ENCODE measurements at regions not wholly inside any gene's neighbourhood (a gene's known extent, or its start where the extent isn't known, plus 50 kb on each side); places are given as distances from the start of the nearest gene placed in this dataset.

GRCh38 chr22:47392729-47393128 lies 630.3 kb downstream of the TBC1D22A start:
- no peak for DNase-seq (ENCODE audit: low read depth, low spot score)
- no peak overlapping the region for H3K4me3 ChIP-seq (ENCODE audit: low read length)

- no peak for DNase-seq (ENCODE audit: low read depth, low spot score)
- H3K4me3 ChIP-seq (ENCODE audit: low read length) = no peak overlapping the region
These were observed 629.6 kb downstream of the TBC1D22A start for GRCh38 chr22:47392054-47392347.

GRCh38 chr22:47391169-47392053 lies 629.0 kb downstream of the TBC1D22A start:
- H3K4me3 ChIP-seq (ENCODE audit: low read length) = no peak overlapping the region
- DNase-seq (ENCODE audit: low read depth, low spot score) = no peak

- H3K4me3 ChIP-seq (ENCODE audit: low read length) = no peak overlapping the region
- no peak for DNase-seq (ENCODE audit: low read depth, low spot score)
These were observed 627.8 kb downstream of the TBC1D22A start for GRCh38 chr22:47390026-47390970.

- no peak for DNase-seq (ENCODE audit: low read depth, low spot score)
- no peak overlapping the region for H3K4me3 ChIP-seq (ENCODE audit: low read length)
These were observed 626.8 kb downstream of the TBC1D22A start for GRCh38 chr22:47389201-47389600.

- no peak for DNase-seq (ENCODE audit: low read depth, low spot score)
- no peak overlapping the region for H3K4me3 ChIP-seq (ENCODE audit: low read length)
These were observed 626.3 kb downstream of the TBC1D22A start for GRCh38 chr22:47388778-47389177.

- no peak for DNase-seq (ENCODE audit: low read depth, low spot score)
- no peak overlapping the region for H3K4me3 ChIP-seq (ENCODE audit: low read length)
These were observed 625.9 kb downstream of the TBC1D22A start for GRCh38 chr22:47388331-47388730.

- DNase-seq (ENCODE audit: low read depth, low spot score) = no peak
- no peak overlapping the region for H3K4me3 ChIP-seq (ENCODE audit: low read length)
These were observed 624.5 kb downstream of the TBC1D22A start for GRCh38 chr22:47386812-47387510.

GRCh38 chr22:47384977-47385376 lies 622.5 kb downstream of the TBC1D22A start:
- DNase-seq (ENCODE audit: low read depth, low spot score) = no peak

GRCh38 chr22:47382164-47382890 lies 619.9 kb downstream of the TBC1D22A start:
- no peak overlapping the region for H3K4me3 ChIP-seq (ENCODE audit: low read length)
- DNase-seq (ENCODE audit: low read depth, low spot score) = no peak

More at GRCh38 chr22:47384977-47385376, 622.5 kb downstream of the TBC1D22A start:
- no peak overlapping the region for H3K4me3 ChIP-seq (ENCODE audit: low read length)

- H3K4me3 ChIP-seq (ENCODE audit: low read length) = no peak overlapping the region
- no peak for DNase-seq (ENCODE audit: low read depth, low spot score)
These were observed 618.8 kb downstream of the TBC1D22A start for GRCh38 chr22:47381240-47381639.

- no peak for DNase-seq (ENCODE audit: low read depth, low spot score)
- no peak overlapping the region for H3K4me3 ChIP-seq (ENCODE audit: low read length)
These were observed 618.2 kb downstream of the TBC1D22A start for GRCh38 chr22:47380692-47381091.

GRCh38 chr22:47379037-47379436 lies 616.6 kb downstream of the TBC1D22A start:
- DNase-seq (ENCODE audit: low read depth, low spot score) = no peak
- H3K4me3 ChIP-seq (ENCODE audit: low read length) = no peak overlapping the region

GRCh38 chr22:47377926-47378560 lies 615.6 kb downstream of the TBC1D22A start:
- no peak for DNase-seq (ENCODE audit: low read depth, low spot score)
- H3K4me3 ChIP-seq (ENCODE audit: low read length) = no peak overlapping the region

- no peak for DNase-seq (ENCODE audit: low read depth, low spot score)
- no peak overlapping the region for H3K4me3 ChIP-seq (ENCODE audit: low read length)
These were observed 614.6 kb downstream of the TBC1D22A start for GRCh38 chr22:47376901-47377505.

GRCh38 chr22:47376322-47376700 lies 613.9 kb downstream of the TBC1D22A start:
- H3K4me3 ChIP-seq (ENCODE audit: low read length) = no peak overlapping the region
- DNase-seq (ENCODE audit: low read depth, low spot score) = no peak

- no peak overlapping the region for H3K4me3 ChIP-seq (ENCODE audit: low read length)
- no peak for DNase-seq (ENCODE audit: low read depth, low spot score)
These were observed 613.3 kb downstream of the TBC1D22A start for GRCh38 chr22:47375621-47376321.

Measured in Jurkat, Clone E6-1 (cell line).